ENCODE measurements at regions not wholly inside any gene's neighbourhood (a gene's known extent, or its start where the extent isn't known, plus 50 kb on each side); places are given as distances from the start of the nearest gene placed in this dataset.

GRCh38 chr4:125388613-125389012 is 73.9 kb downstream of the FAT4 start:
- TF ChIP-seq CTCF (IDR thresholded peaks at IDR 0.05; ENCODE audit: insufficient read depth, low read depth, low read length), result no peak
- no peak overlapping the region for H3K4me3 ChIP-seq (ENCODE audit: low read depth, low read length)

GRCh38 chr4:125389713-125390112 is 75.0 kb downstream of the FAT4 start:
- no peak for TF ChIP-seq CTCF (IDR thresholded peaks at IDR 0.05; ENCODE audit: insufficient read depth, low read depth, low read length)
- no peak overlapping the region for H3K4me3 ChIP-seq (ENCODE audit: low read depth, low read length)

More at GRCh38 chr4:125388613-125389012, 73.9 kb downstream of the FAT4 start:
- DNase-seq (ENCODE audit: low read depth), result peak; percentile 35

GRCh38 chr4:125390126-125390525 is 75.4 kb downstream of the FAT4 start:
- DNase-seq (ENCODE audit: low read depth), result peak; percentile 66
- TF ChIP-seq CTCF (IDR thresholded peaks at IDR 0.05; ENCODE audit: insufficient read depth, low read depth, low read length), result no peak
- peak overlapping the region; percentile 0 for H3K4me3 ChIP-seq (ENCODE audit: low read depth, low read length)

More at GRCh38 chr4:125389713-125390112, 75.0 kb downstream of the FAT4 start:
- peak; percentile 84 for DNase-seq (ENCODE audit: low read depth)

- no peak for DNase-seq (ENCODE audit: low read depth)
These were observed 76.0 kb downstream of the FAT4 start for GRCh38 chr4:125390727-125391126.

GRCh38 chr4:125392694-125393093 is 77.9 kb downstream of the FAT4 start:
- no peak for DNase-seq (ENCODE audit: low read depth)
- TF ChIP-seq CTCF (IDR thresholded peaks at IDR 0.05; ENCODE audit: insufficient read depth, low read depth, low read length), result no peak

More at GRCh38 chr4:125390727-125391126, 76.0 kb downstream of the FAT4 start:
- no peak for TF ChIP-seq CTCF (IDR thresholded peaks at IDR 0.05; ENCODE audit: insufficient read depth, low read depth, low read length)
- no peak overlapping the region for H3K4me3 ChIP-seq (ENCODE audit: low read depth, low read length)

GRCh38 chr4:125393825-125394224 is 79.1 kb downstream of the FAT4 start:
- no peak overlapping the region for H3K4me3 ChIP-seq (ENCODE audit: low read depth, low read length)
- no peak for TF ChIP-seq CTCF (IDR thresholded peaks at IDR 0.05; ENCODE audit: insufficient read depth, low read depth, low read length)
- DNase-seq (ENCODE audit: low read depth), result no peak

More at GRCh38 chr4:125392694-125393093, 77.9 kb downstream of the FAT4 start:
- no peak overlapping the region for H3K4me3 ChIP-seq (ENCODE audit: low read depth, low read length)

- TF ChIP-seq CTCF (IDR thresholded peaks at IDR 0.05; ENCODE audit: insufficient read depth, low read depth, low read length), result no peak
- no peak for DNase-seq (ENCODE audit: low read depth)
- H3K4me3 ChIP-seq (ENCODE audit: low read depth, low read length), result no peak overlapping the region
These were observed 82.5 kb downstream of the FAT4 start for GRCh38 chr4:125397226-125397625.

Measured in fibroblast of villous mesenchyme (primary cell).